ENCODE measurements at regions not wholly inside any gene's neighbourhood (a gene's known extent, or its start where the extent isn't known, plus 50 kb on each side); places are given as distances from the start of the nearest gene placed in this dataset.

GRCh38 chr16:55091871-55092230 is 161.2 kb downstream of the IRX5 start:
- no peak for DNase-seq (ENCODE audit: low spot score)
- intact Hi-C loops (cut with DNase I) = no loop called here

- DNase-seq (ENCODE audit: low spot score) = no peak
- intact Hi-C loops (cut with DNase I) = no loop called here
Measured at GRCh38 chr16:55100100-55100499, 169.4 kb downstream of the IRX5 start.

- no peak for DNase-seq (ENCODE audit: low spot score)
- intact Hi-C loops (cut with DNase I) = no loop called here
Measured at GRCh38 chr16:55101026-55101425, 170.4 kb downstream of the IRX5 start.

- no peak for DNase-seq (ENCODE audit: low spot score)
- intact Hi-C loops (cut with DNase I) = no loop called here
Measured at GRCh38 chr16:55102077-55102476, 171.4 kb downstream of the IRX5 start.

- intact Hi-C loops (cut with DNase I) = no loop called here
- DNase-seq (ENCODE audit: low spot score) = no peak
Measured at GRCh38 chr16:55102531-55102930, 171.9 kb downstream of the IRX5 start.

GRCh38 chr16:55107851-55108250 is 177.2 kb downstream of the IRX5 start:
- intact Hi-C loops (cut with DNase I) = no loop called here
- DNase-seq (ENCODE audit: low spot score) = no peak

GRCh38 chr16:55113210-55113609 is 182.5 kb downstream of the IRX5 start:
- peak; percentile 65 for DNase-seq (ENCODE audit: low spot score)
- intact Hi-C loops (cut with DNase I) = no loop called here

- intact Hi-C loops (cut with DNase I) = no loop called here
- DNase-seq (ENCODE audit: low spot score) = no peak
Measured at GRCh38 chr16:55115506-55115905, 184.8 kb downstream of the IRX5 start.

- no peak for DNase-seq (ENCODE audit: low spot score)
- intact Hi-C loops (cut with DNase I) = no loop called here
Measured at GRCh38 chr16:55116165-55116920, 185.7 kb downstream of the IRX5 start.

- intact Hi-C loops (cut with DNase I) = no loop called here
- no peak for DNase-seq (ENCODE audit: low spot score)
Measured at GRCh38 chr16:55118701-55119260, 188.1 kb downstream of the IRX5 start.

- intact Hi-C loops (cut with DNase I) = loop anchor here (5.0 kb wide), 2 partner anchors 202 to 252 kb away; partner anchors contain the start of gene IRX6
- DNase-seq (ENCODE audit: low spot score) = no peak
Measured at GRCh38 chr16:55120408-55120807, 189.7 kb downstream of the IRX5 start.

- no peak for DNase-seq (ENCODE audit: low spot score)
- intact Hi-C loops (cut with DNase I) = loop anchor here (5.0 kb wide), 2 partner anchors 201 to 251 kb away; partner anchors contain the start of gene IRX6
Measured at GRCh38 chr16:55120826-55121225, 190.2 kb downstream of the IRX5 start.

- intact Hi-C loops (cut with DNase I) = loop anchor here (5.0 kb wide), 2 partner anchors 199 to 249 kb away; partner anchors contain the start of gene IRX6
Measured at GRCh38 chr16:55123652-55124051, 193.0 kb downstream of the IRX5 start.

GRCh38 chr16:55125818-55126385 is 195.2 kb downstream of the IRX5 start:
- intact Hi-C loops (cut with DNase I) = no loop called here
- DNase-seq (ENCODE audit: low spot score) = no peak

More at GRCh38 chr16:55123652-55124051, 193.0 kb downstream of the IRX5 start:
- no peak for DNase-seq (ENCODE audit: low spot score)

GRCh38 chr16:55126456-55126855 is 195.8 kb downstream of the IRX5 start:
- no peak for DNase-seq (ENCODE audit: low spot score)
- intact Hi-C loops (cut with DNase I) = no loop called here

GRCh38 chr16:55130456-55130855 is 193.5 kb upstream of the IRX6 start:
- intact Hi-C loops (cut with DNase I) = loop anchor here (5.0 kb wide), 1 partner anchor 177 kb away; no protein-coding TSS in a partner anchor
- DNase-seq (ENCODE audit: low spot score) = no peak

- intact Hi-C loops (cut with DNase I) = loop anchor here (5.0 kb wide), 1 partner anchor 176 kb away; no protein-coding TSS in a partner anchor
- no peak for DNase-seq (ENCODE audit: low spot score)
Measured at GRCh38 chr16:55130911-55131310, 193.1 kb upstream of the IRX6 start.

- DNase-seq (ENCODE audit: low spot score) = no peak
- intact Hi-C loops (cut with DNase I) = loop anchor here (5.0 kb wide), 1 partner anchor 174 kb away; no protein-coding TSS in a partner anchor
Measured at GRCh38 chr16:55133654-55134053, 190.3 kb upstream of the IRX6 start.

GRCh38 chr16:55136356-55137150 is 187.4 kb upstream of the IRX6 start:
- intact Hi-C loops (cut with DNase I) = no loop called here
- DNase-seq (ENCODE audit: low spot score) = no peak

- no peak for DNase-seq (ENCODE audit: low spot score)
- intact Hi-C loops (cut with DNase I) = no loop called here
Measured at GRCh38 chr16:55138298-55138697, 185.7 kb upstream of the IRX6 start.
